Activated naive CD8-positive, alpha-beta T cell (primary cell): ENCODE measurements at regions not wholly inside any gene's neighbourhood (a gene's known extent, or its start where the extent isn't known, plus 50 kb on each side); places are given as distances from the start of the nearest gene placed in this dataset.
"Not testable (repeated sequence)": the region's sequence is repeated elsewhere in the genome, so short reads cannot be mapped to it uniquely, and the experiment has no call there.

Experiments used
- H3K27ac Mint-ChIP-seq: one replicate; pipeline ENCODE4 v1.8.0; 2021; ENCODE audit warnings: mixed read lengths
- H3K27me3 Mint-ChIP-seq: one replicate; pipeline ENCODE4 v1.8.0; 2021; ENCODE audit warnings: mixed read lengths
- H3K36me3 Mint-ChIP-seq: one replicate; pipeline ENCODE4 v1.8.0; 2021; ENCODE audit warnings: mixed read lengths
- H3K4me1 Mint-ChIP-seq: one replicate; pipeline ENCODE4 v1.8.0; 2021; ENCODE audit warnings: low read depth, mixed read lengths
- H3K4me3 Mint-ChIP-seq: one replicate; pipeline ENCODE4 v1.8.0; 2021; ENCODE audit warnings: mild to moderate bottlenecking, mixed read lengths
- H3K9me3 Mint-ChIP-seq: one replicate; pipeline ENCODE4 v1.8.0; 2021; ENCODE audit warnings: low read depth, mixed read lengths

- peaks cover 17% of the 10 kb centered on the region for H3K4me1 Mint-ChIP-seq
- no peaks in the 10 kb centered on the region for H3K9me3 Mint-ChIP-seq
- H3K4me3 Mint-ChIP-seq = no peak overlapping the region
- no peaks in the 10 kb centered on the region for H3K36me3 Mint-ChIP-seq
- H3K27me3 Mint-ChIP-seq = peaks cover 17% of the 10 kb centered on the region
- H3K27ac Mint-ChIP-seq = no peak overlapping the region
Observed at GRCh38 chr1:199945591-199945990, 81.9 kb upstream of the NR5A2 start.

DNA sequence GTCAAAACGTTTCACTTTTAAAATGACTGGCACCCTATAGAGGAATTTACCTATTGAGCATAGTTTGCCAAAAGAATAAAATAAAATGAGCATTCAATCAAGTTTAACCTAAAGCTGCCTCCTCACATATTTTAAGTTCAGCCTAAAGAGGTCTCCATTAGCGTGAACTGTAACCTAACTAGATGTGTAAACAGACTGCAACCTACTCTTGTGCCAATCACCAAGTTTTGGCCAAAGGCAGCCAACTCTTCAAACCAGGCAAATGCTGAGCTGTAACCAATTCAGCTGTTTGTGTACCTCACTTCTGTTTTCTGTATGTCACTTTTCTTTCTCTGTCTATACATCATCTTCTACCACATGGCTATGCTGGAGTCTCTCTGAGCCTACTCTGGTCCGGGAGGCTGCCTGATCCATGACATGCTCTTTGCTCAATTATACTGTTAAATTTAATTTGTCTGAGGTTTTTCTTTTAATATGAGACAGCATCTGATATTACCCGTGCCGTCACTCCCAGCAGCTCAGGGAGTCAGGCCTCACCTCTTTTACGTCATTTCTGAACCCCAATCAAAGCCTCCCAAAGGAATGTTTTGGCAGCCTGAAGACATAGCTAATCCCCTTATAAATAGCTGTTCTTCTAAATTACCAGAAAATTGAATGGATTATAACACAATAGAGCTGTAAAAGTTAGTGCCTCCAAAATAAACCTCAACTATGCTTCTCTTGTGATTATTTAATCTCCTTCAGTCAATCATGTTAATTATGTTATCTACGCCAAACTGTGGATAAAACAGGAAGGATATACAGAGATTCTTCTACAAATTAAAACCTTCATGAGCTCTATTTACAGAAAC, 81.0 kb upstream of the NR5A2 start:
- Mint-ChIP-seq H3K4me3 (no peak overlapping the region), H3K36me3 (no peaks in the 10 kb centered on the region), H3K9me3 (no peaks in the 10 kb centered on the region), H3K4me1 (peaks cover 9% of the 10 kb centered on the region), H3K27ac (no peak overlapping the region), H3K27me3 (peaks cover 17% of the 10 kb centered on the region)

DNA sequence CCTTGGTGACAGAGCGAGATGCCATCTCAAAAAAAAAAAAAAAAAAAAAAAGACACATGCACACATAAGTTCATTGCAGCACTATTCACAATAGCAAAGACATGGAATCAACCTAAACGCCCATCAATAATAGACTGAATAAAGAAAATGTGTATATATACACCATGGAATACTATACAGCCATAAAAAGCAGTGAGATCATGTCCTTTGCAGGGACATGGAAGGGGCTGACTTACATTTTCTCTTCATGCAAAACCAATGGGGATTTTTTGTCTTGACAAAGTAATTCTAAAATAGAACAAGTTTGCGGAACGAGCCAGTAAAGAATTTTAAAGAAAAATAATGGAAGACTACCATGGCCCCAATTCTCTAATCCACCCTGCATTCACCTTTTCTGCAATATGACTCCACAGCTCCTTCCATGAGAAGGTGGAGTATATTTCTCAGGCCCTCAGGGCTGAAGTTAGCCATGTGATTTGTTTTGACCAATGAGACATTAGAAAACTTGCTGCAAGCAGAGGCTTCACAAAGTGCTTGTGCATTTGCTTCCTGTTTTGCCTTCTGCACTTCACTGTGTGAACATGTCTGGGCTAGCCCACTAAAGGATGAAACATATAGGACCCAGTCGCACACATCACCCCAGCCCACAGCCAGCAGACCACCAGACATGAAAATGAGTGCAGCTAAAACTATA, 78.8 kb upstream of the NR5A2 start:
- Mint-ChIP-seq H3K36me3 (no peaks in the 10 kb centered on the region), H3K9me3 (no peaks in the 10 kb centered on the region), H3K4me1 (no peaks in the 10 kb centered on the region), H3K4me3 (no peak overlapping the region), H3K27me3 (peaks cover 12% of the 10 kb centered on the region), H3K27ac (no peak overlapping the region)

GRCh38 chr1:199951005-199951404, 76.5 kb upstream of the NR5A2 start:
- not testable (repeated sequence) for H3K36me3 Mint-ChIP-seq, H3K4me3 Mint-ChIP-seq, H3K27me3 Mint-ChIP-seq, H3K27ac Mint-ChIP-seq, H3K4me1 Mint-ChIP-seq, H3K9me3 Mint-ChIP-seq

GRCh38 chr1:199953651-199954050, 73.9 kb upstream of the NR5A2 start:
- Mint-ChIP-seq H3K36me3 (peaks cover 3% of the 10 kb centered on the region), H3K27me3 (peaks cover 2% of the 10 kb centered on the region)

GRCh38 chr1:199954699-199955098, 72.8 kb upstream of the NR5A2 start:
- Mint-ChIP-seq H3K9me3 (peaks cover 3% of the 10 kb centered on the region), H3K4me1 (no peaks in the 10 kb centered on the region), H3K27ac (no peak overlapping the region), H3K4me3 (no peak overlapping the region), H3K36me3 (peaks cover 3% of the 10 kb centered on the region), H3K27me3 (peaks cover 2% of the 10 kb centered on the region)

More at GRCh38 chr1:199953651-199954050, 73.9 kb upstream of the NR5A2 start:
- Mint-ChIP-seq H3K4me3 (no peak overlapping the region), H3K4me1 (no peaks in the 10 kb centered on the region), H3K9me3 (peaks cover 3% of the 10 kb centered on the region), H3K27ac (no peak overlapping the region)

DNA sequence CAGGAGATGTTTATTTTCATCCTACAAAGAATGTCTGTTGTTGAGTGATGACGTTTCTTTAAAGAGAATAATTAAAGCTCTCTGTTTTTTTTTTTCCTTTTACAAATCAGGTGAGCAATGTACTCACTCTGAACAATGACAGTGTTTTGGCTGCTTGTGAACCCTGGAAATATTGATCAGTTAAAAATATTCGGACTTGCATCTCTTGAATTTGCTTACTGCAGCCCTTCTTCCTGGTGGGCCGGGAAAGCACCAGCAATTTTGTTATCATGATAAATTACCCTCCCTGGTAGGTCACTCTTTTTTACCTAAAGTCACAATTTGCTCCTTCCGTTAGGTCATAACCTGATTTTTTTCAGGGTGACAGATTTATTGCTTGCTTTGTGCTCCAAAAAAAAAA, 72.3 kb upstream of the NR5A2 start:
- H3K27ac Mint-ChIP-seq = no peak overlapping the region
- H3K4me3 Mint-ChIP-seq = no peak overlapping the region
- peaks cover 3% of the 10 kb centered on the region for H3K36me3 Mint-ChIP-seq
- H3K27me3 Mint-ChIP-seq = peaks cover 2% of the 10 kb centered on the region
- no peaks in the 10 kb centered on the region for H3K4me1 Mint-ChIP-seq
- H3K9me3 Mint-ChIP-seq = peaks cover 3% of the 10 kb centered on the region

DNA sequence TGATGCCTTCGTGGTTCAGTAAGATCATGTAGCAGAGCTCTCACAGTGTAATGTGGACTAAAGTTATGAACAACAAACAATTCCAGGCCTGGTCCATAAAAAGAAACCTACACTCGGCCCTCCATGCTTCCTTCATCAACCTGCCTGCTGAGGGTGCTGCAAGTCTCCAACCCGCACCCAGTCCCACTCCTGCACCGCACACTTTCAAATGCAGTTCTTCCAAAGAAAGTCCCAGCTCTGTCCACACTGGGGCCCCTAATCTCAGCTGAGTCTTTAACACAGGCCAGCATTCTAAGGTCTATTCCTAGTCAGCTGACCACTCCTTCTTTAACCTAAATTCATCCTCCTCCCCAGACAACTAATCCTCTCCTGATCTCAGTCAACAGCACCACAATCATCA, 71.5 kb upstream of the NR5A2 start:
- Mint-ChIP-seq H3K36me3 (peaks cover 3% of the 10 kb centered on the region), H3K4me3 (no peak overlapping the region), H3K27me3 (peaks cover 2% of the 10 kb centered on the region), H3K4me1 (no peaks in the 10 kb centered on the region), H3K27ac (no peak overlapping the region), H3K9me3 (peaks cover 3% of the 10 kb centered on the region)

GRCh38 chr1:199959033-199959774, 68.3 kb upstream of the NR5A2 start:
- Mint-ChIP-seq H3K4me1 (no peaks in the 10 kb centered on the region), H3K9me3 (peaks cover 3% of the 10 kb centered on the region), H3K4me3 (no peak overlapping the region), H3K27me3 (peaks cover 4% of the 10 kb centered on the region), H3K36me3 (peaks cover 3% of the 10 kb centered on the region), H3K27ac (no peak overlapping the region)

- H3K27me3 Mint-ChIP-seq = peaks cover 4% of the 10 kb centered on the region
- peaks cover 3% of the 10 kb centered on the region for H3K9me3 Mint-ChIP-seq
- peaks cover 3% of the 10 kb centered on the region for H3K36me3 Mint-ChIP-seq
- H3K4me1 Mint-ChIP-seq = no peaks in the 10 kb centered on the region
- no peak overlapping the region for H3K4me3 Mint-ChIP-seq
- H3K27ac Mint-ChIP-seq = no peak overlapping the region
Observed at GRCh38 chr1:199959775-199960110, 67.8 kb upstream of the NR5A2 start.

DNA sequence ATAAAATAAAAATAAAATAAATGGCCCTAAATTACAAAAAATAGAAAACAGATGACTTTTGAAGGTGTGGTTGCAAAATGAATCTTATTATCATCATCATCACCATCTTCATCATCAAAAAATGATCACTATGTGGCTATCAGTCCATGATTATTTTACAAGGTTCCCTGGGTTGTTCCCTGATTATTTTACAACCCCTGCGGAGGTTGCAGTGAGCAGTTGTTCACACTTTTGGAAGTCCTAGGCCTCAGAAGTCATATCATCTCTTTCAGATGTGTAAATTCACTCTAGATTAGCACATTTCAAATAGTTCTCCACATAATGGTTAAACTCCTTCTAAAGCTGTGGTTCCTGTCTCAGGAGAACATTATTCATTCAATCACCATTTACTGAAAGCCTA, 57.4 kb upstream of the NR5A2 start:
- peaks cover 4% of the 10 kb centered on the region for H3K27me3 Mint-ChIP-seq
- H3K9me3 Mint-ChIP-seq = no peaks in the 10 kb centered on the region

GRCh38 chr1:199976496-199977144, 50.9 kb upstream of the NR5A2 start:
- no peak overlapping the region for H3K4me3 Mint-ChIP-seq
- no peaks in the 10 kb centered on the region for H3K9me3 Mint-ChIP-seq
- H3K4me1 Mint-ChIP-seq = no peaks in the 10 kb centered on the region
- no peaks in the 10 kb centered on the region for H3K27me3 Mint-ChIP-seq
- no peak overlapping the region for H3K27ac Mint-ChIP-seq
- no peaks in the 10 kb centered on the region for H3K36me3 Mint-ChIP-seq

More for the DNA sequence above, 57.4 kb upstream of the NR5A2 start:
- Mint-ChIP-seq H3K36me3 (no peaks in the 10 kb centered on the region), H3K4me3 (no peak overlapping the region), H3K27ac (no peak overlapping the region), H3K4me1 (no peaks in the 10 kb centered on the region)
